ENCODE measurements at regions not wholly inside any gene's neighbourhood (a gene's known extent, or its start where the extent isn't known, plus 50 kb on each side); places are given as distances from the start of the nearest gene placed in this dataset.

DNA sequence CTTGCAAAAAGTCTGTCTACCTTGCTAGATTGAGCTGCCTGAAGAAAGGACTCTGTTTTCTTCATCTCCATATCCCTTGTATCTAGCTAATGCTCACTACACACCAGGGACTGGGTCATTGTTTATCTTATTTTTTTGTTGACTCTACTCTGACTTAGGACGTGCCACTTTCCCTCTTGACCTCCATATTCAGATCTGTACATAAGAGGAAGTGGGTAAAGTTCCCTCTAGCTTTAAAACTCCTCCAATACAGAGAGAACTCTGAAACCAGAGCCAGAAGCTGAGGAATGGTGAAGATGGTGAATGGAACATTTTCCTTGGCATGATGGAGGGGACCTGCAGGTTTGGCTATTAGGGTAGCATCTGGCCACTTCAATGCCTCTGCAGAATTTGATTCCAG is 2026.1 kb upstream of the TENM3 start:
- ChIA-PET CTCF (no interaction called here), POLR2A (no interaction called here)
- no TSS peak for BruUV-seq (replicated peaks)
- intact Hi-C loops (cut with micrococcal nuclease) = no loop called here
- no peaks in the 10 kb centered on the region for H3K27me3 Mint-ChIP-seq (ENCODE audit: insufficient read depth, unreplicated experiment)
- no peak overlapping the region for H3K4me3 Mint-ChIP-seq (ENCODE audit: unreplicated experiment)
- no peak overlapping the region for H3K27ac Mint-ChIP-seq (ENCODE audit: low read depth, unreplicated experiment)
- no peak for DNase-seq (ENCODE audit: unreplicated experiment)
- no peaks in the 10 kb centered on the region for H3K4me1 Mint-ChIP-seq (ENCODE audit: insufficient read depth, unreplicated experiment)
- TF ChIP-seq, protein P1, sequence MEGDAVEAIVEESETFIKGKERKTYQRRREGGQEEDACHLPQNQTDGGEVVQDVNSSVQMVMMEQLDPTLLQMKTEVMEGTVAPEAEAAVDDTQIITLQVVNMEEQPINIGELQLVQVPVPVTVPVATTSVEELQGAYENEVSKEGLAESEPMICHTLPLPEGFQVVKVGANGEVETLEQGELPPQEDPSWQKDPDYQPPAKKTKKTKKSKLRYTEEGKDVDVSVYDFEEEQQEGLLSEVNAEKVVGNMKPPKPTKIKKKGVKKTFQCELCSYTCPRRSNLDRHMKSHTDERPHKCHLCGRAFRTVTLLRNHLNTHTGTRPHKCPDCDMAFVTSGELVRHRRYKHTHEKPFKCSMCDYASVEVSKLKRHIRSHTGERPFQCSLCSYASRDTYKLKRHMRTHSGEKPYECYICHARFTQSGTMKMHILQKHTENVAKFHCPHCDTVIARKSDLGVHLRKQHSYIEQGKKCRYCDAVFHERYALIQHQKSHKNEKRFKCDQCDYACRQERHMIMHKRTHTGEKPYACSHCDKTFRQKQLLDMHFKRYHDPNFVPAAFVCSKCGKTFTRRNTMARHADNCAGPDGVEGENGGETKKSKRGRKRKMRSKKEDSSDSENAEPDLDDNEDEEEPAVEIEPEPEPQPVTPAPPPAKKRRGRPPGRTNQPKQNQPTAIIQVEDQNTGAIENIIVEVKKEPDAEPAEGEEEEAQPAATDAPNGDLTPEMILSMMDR (IDR thresholded peaks at IDR 0.05; ENCODE audit: unreplicated experiment) = no peak
- H3K9me3 Mint-ChIP-seq (ENCODE audit: unreplicated experiment) = peaks cover 24% of the 10 kb centered on the region
- H3K36me3 Mint-ChIP-seq (ENCODE audit: insufficient read depth, unreplicated experiment) = no peaks in the 10 kb centered on the region

- POLR2A ChIA-PET = no interaction called here
Measured at GRCh38 chr4:180219080-180219479, 2024.1 kb upstream of the TENM3 start.

DNA sequence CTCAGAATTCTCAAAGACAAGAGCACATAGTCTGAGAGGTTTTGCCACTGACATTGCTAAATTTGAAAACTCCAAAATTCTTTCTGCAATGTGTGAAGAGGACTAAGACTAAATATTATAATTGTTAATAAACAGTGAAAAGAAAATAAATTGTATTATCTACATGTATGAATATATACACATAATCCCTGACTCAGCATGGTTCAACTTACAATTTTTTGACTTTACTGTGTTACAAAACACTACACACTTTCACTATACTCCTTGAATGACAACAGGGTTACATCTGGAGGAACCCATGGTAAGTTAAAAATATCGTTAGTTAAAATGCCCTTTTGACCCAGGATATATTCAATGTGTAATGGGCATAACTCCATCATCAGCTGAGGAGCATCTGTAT is 2017.2 kb upstream of the TENM3 start:
- Mint-ChIP-seq H3K9me3 (ENCODE audit: unreplicated experiment) (peaks cover 16% of the 10 kb centered on the region), H3K4me1 (ENCODE audit: insufficient read depth, unreplicated experiment) (no peaks in the 10 kb centered on the region), H3K27ac (ENCODE audit: low read depth, unreplicated experiment) (no peak overlapping the region), H3K4me3 (ENCODE audit: unreplicated experiment) (no peak overlapping the region), H3K27me3 (ENCODE audit: insufficient read depth, unreplicated experiment) (no peaks in the 10 kb centered on the region), H3K36me3 (ENCODE audit: insufficient read depth, unreplicated experiment) (no peaks in the 10 kb centered on the region)
- no peak for DNase-seq (ENCODE audit: unreplicated experiment)
- CTCF ChIA-PET = no interaction called here
- POLR2A ChIA-PET = no interaction called here
- TF ChIP-seq, protein P1 (IDR thresholded peaks at IDR 0.05; ENCODE audit: unreplicated experiment) = no peak
- intact Hi-C loops (cut with micrococcal nuclease) = no loop called here
- BruUV-seq (replicated peaks) = no TSS peak

More at GRCh38 chr4:180219080-180219479, 2024.1 kb upstream of the TENM3 start:
- Mint-ChIP-seq H3K27me3 (ENCODE audit: insufficient read depth, unreplicated experiment) (no peaks in the 10 kb centered on the region), H3K4me1 (ENCODE audit: insufficient read depth, unreplicated experiment) (no peaks in the 10 kb centered on the region), H3K36me3 (ENCODE audit: insufficient read depth, unreplicated experiment) (no peaks in the 10 kb centered on the region), H3K4me3 (ENCODE audit: unreplicated experiment) (no peak overlapping the region), H3K9me3 (ENCODE audit: unreplicated experiment) (peaks cover 33% of the 10 kb centered on the region), H3K27ac (ENCODE audit: low read depth, unreplicated experiment) (no peak overlapping the region)
- CTCF ChIA-PET = no interaction called here
- no peak for DNase-seq (ENCODE audit: unreplicated experiment)
- no TSS peak for BruUV-seq (replicated peaks)
- intact Hi-C loops (cut with micrococcal nuclease) = no loop called here
- TF ChIP-seq, protein P1 (IDR thresholded peaks at IDR 0.05; ENCODE audit: unreplicated experiment) = no peak

- Mint-ChIP-seq H3K27ac (ENCODE audit: low read depth, unreplicated experiment) (no peak overlapping the region), H3K4me3 (ENCODE audit: unreplicated experiment) (no peak overlapping the region), H3K9me3 (ENCODE audit: unreplicated experiment) (no peaks in the 10 kb centered on the region), H3K27me3 (ENCODE audit: insufficient read depth, unreplicated experiment) (no peaks in the 10 kb centered on the region), H3K4me1 (ENCODE audit: insufficient read depth, unreplicated experiment) (no peaks in the 10 kb centered on the region), H3K36me3 (ENCODE audit: insufficient read depth, unreplicated experiment) (no peaks in the 10 kb centered on the region)
- ChIA-PET POLR2A (no interaction called here), CTCF (no interaction called here)
- BruUV-seq (replicated peaks) = no TSS peak
- TF ChIP-seq, protein P1 (IDR thresholded peaks at IDR 0.05; ENCODE audit: unreplicated experiment) = no peak
- DNase-seq (ENCODE audit: unreplicated experiment) = peak; percentile 15
- intact Hi-C loops (cut with micrococcal nuclease) = no loop called here
Measured at GRCh38 chr4:180234730-180235129, 2008.5 kb upstream of the TENM3 start.
